OCI-LY7 (cell line): ENCODE measurements at regions not wholly inside any gene's neighbourhood (a gene's known extent, or its start where the extent isn't known, plus 50 kb on each side); places are given as distances from the start of the nearest gene placed in this dataset.

Experiments
- BruUV-seq: library from RNA; stranded (reverse); fragments of 400-500 nt; replicated peaks from 2 replicates; lab custom pipeline; 2021; lab: Mats Ljungman, UMichigan
- CTCF ChIA-PET: fragments of 300-600 bp; sonication (Branson Sonifier 250); formaldehyde crosslinking; loops from one replicate; lab custom pipeline; 2022; ENCODE audit warnings: antibody characterized with exemption; ENCODE audit not compliant: unreplicated experiment; lab: Charles Lee
- POLR2A ChIA-PET: fragments of 300-600 bp; sonication (Branson Sonifier 250); formaldehyde crosslinking; loops from one replicate; lab custom pipeline; 2022; ENCODE audit warnings: antibody characterized with exemption; lab: Charles Lee
- DNase-seq: peaks from one replicate; pipeline ENCODE4 v3.0.0-alpha.2; 2015; ENCODE audit warnings: low spot score
- H2AFZ ChIP-seq: fragments of 200-600 bp; sonication (generic), shearing (Covaris generic); 2 replicates; pipeline ENCODE4 v1.6.1; 2014; ENCODE audit warnings: mild to moderate bottlenecking, antibody characterized with exemption, low read length, moderate library complexity
- H3K27ac ChIP-seq: fragments of 200-600 bp; sonication (generic); 2 replicates; pipeline ENCODE4 v1.5.1; 2014; ENCODE audit warnings: mixed run types, low read depth, mild to moderate bottlenecking, moderate library complexity, low read length, inconsistent platforms; ENCODE audit not compliant: poor library complexity, severe bottlenecking
- H3K36me3 ChIP-seq: fragments of 200-600 bp; sonication (generic); 2 replicates; pipeline ENCODE4 v1.6.1; 2014; ENCODE audit warnings: mild to moderate bottlenecking, antibody characterized with exemption, low read length, moderate library complexity, mixed read lengths; ENCODE audit not compliant: insufficient read depth
- H3K4me1 ChIP-seq: fragments of 200-600 bp; sonication (generic); 2 replicates; pipeline ENCODE4 v1.5.1; 2014; ENCODE audit warnings: mild to moderate bottlenecking, low read length; ENCODE audit not compliant: insufficient read depth, poor library complexity, severe bottlenecking
- H3K4me2 ChIP-seq: fragments of 200-600 bp; sonication (generic); 2 replicates; pipeline ENCODE4 v1.6.1; 2014; ENCODE audit warnings: mild to moderate bottlenecking, low read length
- H3K4me3 ChIP-seq: fragments of 200-600 bp; sonication (generic); 2 replicates; pipeline ENCODE4 v1.5.1; 2014; ENCODE audit warnings: mild to moderate bottlenecking, low read depth, low read length; ENCODE audit not compliant: poor library complexity, severe bottlenecking
- H3K79me2 ChIP-seq: fragments of 200-600 bp; sonication (generic); 2 replicates; pipeline ENCODE4 v1.6.1; 2016; ENCODE audit warnings: low read depth, mild to moderate bottlenecking, low read length, moderate library complexity, mixed read lengths; ENCODE audit not compliant: insufficient read depth
- H3K9me2 ChIP-seq: fragments of 200-600 bp; sonication (generic); 2 replicates; pipeline ENCODE4 v1.6.1; 2016; ENCODE audit warnings: mild to moderate bottlenecking, low read length, mixed read lengths; ENCODE audit not compliant: insufficient read depth
- H3K9me3 ChIP-seq: fragments of 200-600 bp; sonication (generic); 2 replicates; pipeline ENCODE4 v1.6.1; 2014; ENCODE audit warnings: mild to moderate bottlenecking, mixed run types, low read length, mixed read lengths
- H4K20me1 ChIP-seq: fragments of 200-600 bp; sonication (generic); 2 replicates; pipeline ENCODE4 v1.6.1; 2014; ENCODE audit warnings: mild to moderate bottlenecking, antibody characterized with exemption, low read length, moderate library complexity, mixed read lengths; ENCODE audit not compliant: insufficient read depth
- CTCF ChIP-seq: fragments of 200-600 bp; sonication (generic); conservative IDR thresholded peaks from 2 replicates; pipeline ENCODE4 v1.5.1; 2014; ENCODE audit warnings: mild to moderate bottlenecking, antibody characterized with exemption, low read length, moderate library complexity, mixed read lengths
- EZH2phosphoT487 ChIP-seq: fragments of 200-600 bp; sonication (generic); IDR thresholded peaks from 2 replicates; pipeline ENCODE4 v1.6.1; 2018; ENCODE audit warnings: low read depth, borderline replicate concordance, mild to moderate bottlenecking, mixed run types, antibody characterized with exemption, low read length, moderate library complexity, mixed read lengths
- intact Hi-C: fragments of 100-400 bp; cut with micrococcal nuclease; formaldehyde crosslinking; loops from one replicate; pipeline ENCODE4 v1.10.0; 2022; ENCODE audit not compliant: unreplicated experiment

- H3K9me2 ChIP-seq, result no peaks in the 10 kb centered on the region
- H3K27ac ChIP-seq, result no peak overlapping the region
- no peak for TF ChIP-seq CTCF
- no peak for TF ChIP-seq EZH2phosphoT487
- H3K79me2 ChIP-seq, result no peaks in the 10 kb centered on the region
- no peak overlapping the region for H2AFZ ChIP-seq
- CTCF ChIA-PET, result no interaction called here
- POLR2A ChIA-PET, result no interaction called here
- no peaks in the 10 kb centered on the region for H3K9me3 ChIP-seq
- no peaks in the 10 kb centered on the region for H3K4me1 ChIP-seq
- H3K4me2 ChIP-seq, result no peak overlapping the region
- no TSS peak for BruUV-seq
- H3K4me3 ChIP-seq, result no peak overlapping the region
- no peak for DNase-seq
- H4K20me1 ChIP-seq, result no peaks in the 10 kb centered on the region
- intact Hi-C loops, result no loop called here
- no peaks in the 10 kb centered on the region for H3K36me3 ChIP-seq
These were observed 375.0 kb downstream of the IRX2 start for GRCh38 chr5:2376486-2376885.

GRCh38 chr5:2375757-2376250, 375.7 kb downstream of the IRX2 start:
- H3K27ac ChIP-seq, result no peak overlapping the region
- H3K4me2 ChIP-seq, result no peak overlapping the region
- TF ChIP-seq EZH2phosphoT487 (no peak), CTCF (no peak)
- ChIA-PET POLR2A (no interaction called here), CTCF (no interaction called here)
- H2AFZ ChIP-seq, result no peak overlapping the region
- H4K20me1 ChIP-seq, result no peaks in the 10 kb centered on the region
- no peaks in the 10 kb centered on the region for H3K9me2 ChIP-seq
- no peak overlapping the region for H3K4me3 ChIP-seq
- H3K4me1 ChIP-seq, result no peaks in the 10 kb centered on the region
- no peak for DNase-seq
- H3K9me3 ChIP-seq, result no peaks in the 10 kb centered on the region
- no peaks in the 10 kb centered on the region for H3K36me3 ChIP-seq
- no peaks in the 10 kb centered on the region for H3K79me2 ChIP-seq
- no TSS peak for BruUV-seq
- intact Hi-C loops, result no loop called here

- BruUV-seq, result no TSS peak
- TF ChIP-seq CTCF, result no peak
- no peak for TF ChIP-seq EZH2phosphoT487
- no peaks in the 10 kb centered on the region for H3K79me2 ChIP-seq
- POLR2A ChIA-PET, result no interaction called here
- no peak overlapping the region for H3K4me3 ChIP-seq
- no peaks in the 10 kb centered on the region for H3K9me2 ChIP-seq
- no peaks in the 10 kb centered on the region for H3K36me3 ChIP-seq
- H3K9me3 ChIP-seq, result no peaks in the 10 kb centered on the region
- no peak overlapping the region for H3K4me2 ChIP-seq
- no peaks in the 10 kb centered on the region for H4K20me1 ChIP-seq
- no peak for DNase-seq
- intact Hi-C loops, result no loop called here
- no peak overlapping the region for H2AFZ ChIP-seq
- no peaks in the 10 kb centered on the region for H3K4me1 ChIP-seq
- H3K27ac ChIP-seq, result no peak overlapping the region
- CTCF ChIA-PET, result no interaction called here
These were observed 376.2 kb downstream of the IRX2 start for GRCh38 chr5:2375291-2375690.
